ENCODE measurements at regions not wholly inside any gene's neighbourhood (a gene's known extent, or its start where the extent isn't known, plus 50 kb on each side); places are given as distances from the start of the nearest gene placed in this dataset.

- TF ChIP-seq CTCF (IDR thresholded peaks at IDR 0.05; ENCODE audit: extremely low read depth, missing control alignments): no peak
- DNase-seq (ENCODE audit: low spot score): no peak
These were observed 319.2 kb downstream of the IRX2 start for GRCh38 chr5:2432076-2432920.

GRCh38 chr5:2430606-2431005 is 320.9 kb downstream of the IRX2 start:
- no peak for DNase-seq (ENCODE audit: low spot score)
- TF ChIP-seq CTCF (IDR thresholded peaks at IDR 0.05; ENCODE audit: extremely low read depth, missing control alignments): no peak

- DNase-seq (ENCODE audit: low spot score): no peak
- no peak for TF ChIP-seq CTCF (IDR thresholded peaks at IDR 0.05; ENCODE audit: extremely low read depth, missing control alignments)
These were observed 323.5 kb downstream of the IRX2 start for GRCh38 chr5:2427983-2428382.

DNA sequence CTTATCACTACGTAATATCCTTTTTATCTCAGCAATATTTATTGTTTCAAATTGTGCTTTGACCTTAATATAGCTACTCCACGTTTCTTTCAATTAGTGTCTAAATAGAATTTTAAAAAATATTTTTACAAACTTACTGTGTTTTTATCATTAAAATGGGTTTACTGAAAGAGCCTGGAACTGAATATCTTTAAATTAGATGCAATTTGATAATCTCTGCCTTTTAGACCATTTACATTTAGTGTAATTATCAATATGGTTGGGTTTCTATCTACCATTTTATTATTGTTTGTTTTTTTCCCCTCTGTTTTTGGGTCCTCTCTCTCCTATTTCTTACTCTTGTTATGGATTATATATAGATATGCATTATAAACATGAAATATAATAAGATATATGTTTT is 327.8 kb downstream of the IRX2 start:
- TF ChIP-seq CTCF (IDR thresholded peaks at IDR 0.05; ENCODE audit: extremely low read depth, missing control alignments): no peak
- DNase-seq (ENCODE audit: low spot score): no peak

- no peak for DNase-seq (ENCODE audit: low spot score)
- TF ChIP-seq CTCF (IDR thresholded peaks at IDR 0.05; ENCODE audit: extremely low read depth, missing control alignments): no peak
These were observed 334.2 kb downstream of the IRX2 start for GRCh38 chr5:2417301-2417700.

- no peak for DNase-seq (ENCODE audit: low spot score)
- TF ChIP-seq CTCF (IDR thresholded peaks at IDR 0.05; ENCODE audit: extremely low read depth, missing control alignments): no peak
These were observed 335.8 kb downstream of the IRX2 start for GRCh38 chr5:2415678-2416077.

GRCh38 chr5:2410451-2410850 is 341.0 kb downstream of the IRX2 start:
- DNase-seq (ENCODE audit: low spot score): no peak

More at GRCh38 chr5:2410451-2410850, 341.0 kb downstream of the IRX2 start:
- TF ChIP-seq CTCF (IDR thresholded peaks at IDR 0.05; ENCODE audit: extremely low read depth, missing control alignments): no peak

Measured in GM20000 (cell line).